Peyer's patch (tissue), 4 donors: ENCODE measurements at regions not wholly inside any gene's neighbourhood (a gene's known extent, or its start where the extent isn't known, plus 50 kb on each side); places are given as distances from the start of the nearest gene placed in this dataset.

Experiments used
- DNase-seq, 3 donors: peaks; one replicate each; pipeline ENCODE4 v3.0.0-alpha.2; 2017 to 2019
- H3K27ac ChIP-seq, 4 donors: fragments of 200-600 bp; sonication (generic); one replicate each; pipeline ENCODE4 v1.5.1; 2016 to 2019
- H3K27me3 ChIP-seq, 2 donors: fragments of 200-600 bp; sonication (generic); one replicate each; pipeline ENCODE4 v1.5.1; 2019
- H3K36me3 ChIP-seq, 3 donors: fragments of 200-600 bp; sonication (generic); one replicate each; pipeline ENCODE4 v1.5.1; 2016 to 2019
- H3K4me1 ChIP-seq, 4 donors: fragments of 200-600 bp; sonication (generic); one replicate each; pipeline ENCODE4 v1.5.1; 2016 to 2019
- H3K4me3 ChIP-seq, 4 donors: fragments of 200-600 bp; sonication (generic); 1 replicate in 3 of 4; 2 replicates in 1 of 4; pipeline ENCODE4 v1.5.1; 2016 to 2019; ENCODE audit warnings: mild to moderate bottlenecking in 1 of 4
- H3K9me3 ChIP-seq, 4 donors: fragments of 200-600 bp; sonication (generic); one replicate each; pipeline ENCODE4 v1.5.1; 2016 to 2019; ENCODE audit warnings: mild to moderate bottlenecking in 1 of 4
- CTCF ChIP-seq, 6 experiments: fragments of 450-650 bp in 4 of 6; fragments of 200-600 bp in 2 of 6; sonication (generic) in 1 of 6; IDR thresholded peaks; one replicate each; pipeline ENCODE4 v1.5.1; 2017 to 2019; ENCODE audit warnings: antibody characterized with exemption in 6 of 6, mild to moderate bottlenecking in 3 of 6, moderate library complexity in 1 of 6
- POLR2A ChIP-seq, 2 donors: fragments of 450-650 bp; IDR thresholded peaks; one replicate each; pipeline ENCODE4 v1.5.1; 2017; ENCODE audit warnings: antibody characterized with exemption in 2 of 2, mild to moderate bottlenecking in 2 of 2, moderate library complexity in 2 of 2

- DNase-seq, result no peak
- Histone ChIP-seq H3K36me3 (no peaks in the 10 kb centered on the region), H3K27me3 (no peaks in the 10 kb centered on the region), H3K27ac (no peak overlapping the region), H3K9me3 (no peaks in the 10 kb centered on the region), H3K4me3 (no peak overlapping the region), H3K4me1 (no peaks in the 10 kb centered on the region)
- TF ChIP-seq CTCF (IDR thresholded peaks at IDR 0.05), result no peak
- no peak for TF ChIP-seq POLR2A (IDR thresholded peaks at IDR 0.05)
Measured at GRCh38 chrX:143171703-143172102, 146.0 kb downstream of the SPANXN4 start.

GRCh38 chrX:143165778-143166177 is 140.1 kb downstream of the SPANXN4 start:
- H3K4me3 ChIP-seq, result no peak overlapping the region
- no peaks in the 10 kb centered on the region for H3K9me3 ChIP-seq
- H3K27ac ChIP-seq, result no peak overlapping the region
- H3K27me3 ChIP-seq, result no peaks in the 10 kb centered on the region
- no peaks in the 10 kb centered on the region for H3K4me1 ChIP-seq
- no peak for DNase-seq
- TF ChIP-seq CTCF (IDR thresholded peaks at IDR 0.05) (no peak), POLR2A (IDR thresholded peaks at IDR 0.05) (no peak)
- no peaks in the 10 kb centered on the region for H3K36me3 ChIP-seq

GRCh38 chrX:143139681-143140080 is 114.0 kb downstream of the SPANXN4 start:
- Histone ChIP-seq H3K9me3 (no peaks in the 10 kb centered on the region), H3K27me3 (no peaks in the 10 kb centered on the region), H3K27ac (no peak overlapping the region), H3K36me3 (no peaks in the 10 kb centered on the region), H3K4me3 (no peak overlapping the region), H3K4me1 (no peaks in the 10 kb centered on the region)
- TF ChIP-seq POLR2A (IDR thresholded peaks at IDR 0.05), result no peak
- no peak for TF ChIP-seq CTCF (IDR thresholded peaks at IDR 0.05)
- no peak for DNase-seq

- DNase-seq, result no peak
- no peaks in the 10 kb centered on the region for H3K36me3 ChIP-seq
- H3K27ac ChIP-seq, result no peak overlapping the region
- no peaks in the 10 kb centered on the region for H3K4me1 ChIP-seq
- no peaks in the 10 kb centered on the region for H3K27me3 ChIP-seq
- no peaks in the 10 kb centered on the region for H3K9me3 ChIP-seq
- H3K4me3 ChIP-seq, result no peak overlapping the region
- TF ChIP-seq POLR2A (IDR thresholded peaks at IDR 0.05), result no peak
- no peak for TF ChIP-seq CTCF (IDR thresholded peaks at IDR 0.05)
Measured at GRCh38 chrX:143121477-143121876, 95.7 kb downstream of the SPANXN4 start.

GRCh38 chrX:143115466-143115865 is 89.7 kb downstream of the SPANXN4 start:
- H3K9me3 ChIP-seq, result no peaks in the 10 kb centered on the region
- H3K27me3 ChIP-seq, result no peaks in the 10 kb centered on the region
- no peaks in the 10 kb centered on the region for H3K4me1 ChIP-seq
- DNase-seq, result no peak
- TF ChIP-seq CTCF (IDR thresholded peaks at IDR 0.05), result no peak
- TF ChIP-seq POLR2A (IDR thresholded peaks at IDR 0.05), result no peak
- no peak overlapping the region for H3K4me3 ChIP-seq
- H3K27ac ChIP-seq, result no peak overlapping the region
- H3K36me3 ChIP-seq, result no peaks in the 10 kb centered on the region

- Histone ChIP-seq H3K4me3 (no peak overlapping the region), H3K36me3 (no peaks in the 10 kb centered on the region), H3K27me3 (no peaks in the 10 kb centered on the region), H3K4me1 (no peaks in the 10 kb centered on the region), H3K27ac (no peak overlapping the region), H3K9me3 (no peaks in the 10 kb centered on the region)
- TF ChIP-seq POLR2A (IDR thresholded peaks at IDR 0.05) (no peak), CTCF (IDR thresholded peaks at IDR 0.05) (no peak)
- DNase-seq, result no peak
Measured at GRCh38 chrX:143095816-143096215, 70.1 kb downstream of the SPANXN4 start.
